ENCODE measurements at regions not wholly inside any gene's neighbourhood (a gene's known extent, or its start where the extent isn't known, plus 50 kb on each side); places are given as distances from the start of the nearest gene placed in this dataset.
A peak's percentile ranks its signal among the peaks of the same experiment; 100 is the strongest.

GRCh38 chr6:8845690-8846089 is 410.3 kb upstream of the SLC35B3 start:
- Histone ChIP-seq H3K9me3 (ENCODE audit: low read depth, low read length, poor library complexity, severe bottlenecking) (no peaks in the 10 kb centered on the region), H3K27ac (ENCODE audit: low read depth, low read length, poor library complexity, severe bottlenecking) (no peak overlapping the region), H3K4me1 (ENCODE audit: insufficient read depth, low read length, poor library complexity, severe bottlenecking) (no peaks in the 10 kb centered on the region), H3K4me3 (ENCODE audit: low read depth, low read length, poor library complexity, severe bottlenecking) (no peak overlapping the region), H3K27me3 (replicated peaks; ENCODE audit: insufficient read depth, low read depth, low read length, poor library complexity) (no peaks in the 10 kb centered on the region), H3K36me3 (ENCODE audit: insufficient read depth, low read length, poor library complexity, severe bottlenecking) (no peaks in the 10 kb centered on the region)
- no TSS peak for BruUV-seq (replicated peaks)
- DNase-seq (ENCODE audit: low spot score): peak; percentile 5
- TF ChIP-seq EZH2 (IDR thresholded peaks at IDR 0.05; ENCODE audit: borderline replicate concordance, low read depth, low read length, poor library complexity, severe bottlenecking) (no peak), CTCF (conservative IDR thresholded peaks at IDR 0.05; ENCODE audit: low read depth, low read length) (no peak)
- intact Hi-C loops (cut with micrococcal nuclease; ENCODE audit: unreplicated experiment): no loop called here
- ChIA-PET CTCF (no interaction called here), POLR2A (ENCODE audit: low non-redundant PET) (no interaction called here)

- no peaks in the 10 kb centered on the region for H3K36me3 ChIP-seq (ENCODE audit: insufficient read depth, low read length, poor library complexity, severe bottlenecking)
- POLR2A ChIA-PET (ENCODE audit: low non-redundant PET): no interaction called here
- BruUV-seq (replicated peaks): no TSS peak
These were observed 409.6 kb upstream of the SLC35B3 start for GRCh38 chr6:8844968-8845367.

GRCh38 chr6:8839626-8840025 is 404.3 kb upstream of the SLC35B3 start:
- CTCF ChIA-PET: no interaction called here
- no TSS peak for BruUV-seq (replicated peaks)
- Histone ChIP-seq H3K27me3 (replicated peaks; ENCODE audit: insufficient read depth, low read depth, low read length, poor library complexity) (no peaks in the 10 kb centered on the region), H3K4me3 (ENCODE audit: low read depth, low read length, poor library complexity, severe bottlenecking) (no peak overlapping the region), H3K9me3 (ENCODE audit: low read depth, low read length, poor library complexity, severe bottlenecking) (no peaks in the 10 kb centered on the region), H3K4me1 (ENCODE audit: insufficient read depth, low read length, poor library complexity, severe bottlenecking) (peaks cover 19% of the 10 kb centered on the region), H3K27ac (ENCODE audit: low read depth, low read length, poor library complexity, severe bottlenecking) (no peak overlapping the region), H3K36me3 (ENCODE audit: insufficient read depth, low read length, poor library complexity, severe bottlenecking) (no peaks in the 10 kb centered on the region)
- intact Hi-C loops (cut with micrococcal nuclease; ENCODE audit: unreplicated experiment): no loop called here
- POLR2A ChIA-PET (ENCODE audit: low non-redundant PET): no interaction called here
- no peak for DNase-seq (ENCODE audit: low spot score)
- no peak for TF ChIP-seq CTCF (conservative IDR thresholded peaks at IDR 0.05; ENCODE audit: low read depth, low read length)
- TF ChIP-seq EZH2 (IDR thresholded peaks at IDR 0.05; ENCODE audit: borderline replicate concordance, low read depth, low read length, poor library complexity, severe bottlenecking): no peak

More at GRCh38 chr6:8844968-8845367, 409.6 kb upstream of the SLC35B3 start:
- Histone ChIP-seq H3K27me3 (replicated peaks; ENCODE audit: insufficient read depth, low read depth, low read length, poor library complexity) (no peaks in the 10 kb centered on the region), H3K9me3 (ENCODE audit: low read depth, low read length, poor library complexity, severe bottlenecking) (no peaks in the 10 kb centered on the region), H3K4me3 (ENCODE audit: low read depth, low read length, poor library complexity, severe bottlenecking) (no peak overlapping the region), H3K4me1 (ENCODE audit: insufficient read depth, low read length, poor library complexity, severe bottlenecking) (no peaks in the 10 kb centered on the region), H3K27ac (ENCODE audit: low read depth, low read length, poor library complexity, severe bottlenecking) (no peak overlapping the region)
- TF ChIP-seq CTCF (conservative IDR thresholded peaks at IDR 0.05; ENCODE audit: low read depth, low read length) (no peak), EZH2 (IDR thresholded peaks at IDR 0.05; ENCODE audit: borderline replicate concordance, low read depth, low read length, poor library complexity, severe bottlenecking) (no peak)
- CTCF ChIA-PET: no interaction called here
- no peak for DNase-seq (ENCODE audit: low spot score)
- intact Hi-C loops (cut with micrococcal nuclease; ENCODE audit: unreplicated experiment): no loop called here

Measured in A673 (cell line).